ENCODE measurements at regions not wholly inside any gene's neighbourhood (a gene's known extent, or its start where the extent isn't known, plus 50 kb on each side); places are given as distances from the start of the nearest gene placed in this dataset.

GRCh38 chr1:87591492-87591891, 262.8 kb downstream of the LMO4 start:
- TF ChIP-seq CTCF (IDR thresholded peaks at IDR 0.05) = no peak
- TF ChIP-seq POLR2A (IDR thresholded peaks at IDR 0.05) = no peak
